ENCODE measurements at regions not wholly inside any gene's neighbourhood (a gene's known extent, or its start where the extent isn't known, plus 50 kb on each side); places are given as distances from the start of the nearest gene placed in this dataset.

- ATAC-seq = no peak
- TF ChIP-seq ISL1 (CRISPR knock-in tag; IDR thresholded peaks at IDR 0.05) (no peak), ZNF8 (CRISPR knock-in tag; IDR thresholded peaks at IDR 0.05) (no peak), PPARA (CRISPR knock-in tag; IDR thresholded peaks at IDR 0.05; ENCODE audit: borderline replicate concordance) (no peak), CSDC2 (CRISPR knock-in tag; IDR thresholded peaks at IDR 0.05) (no peak), BACH2 (CRISPR knock-in tag; IDR thresholded peaks at IDR 0.05; ENCODE audit: borderline replicate concordance) (no peak), ZNF70 (CRISPR knock-in tag; IDR thresholded peaks at IDR 0.05) (no peak), TOX (CRISPR knock-in tag; IDR thresholded peaks at IDR 0.05; ENCODE audit: borderline replicate concordance) (no peak), RARB (CRISPR knock-in tag; IDR thresholded peaks at IDR 0.05) (no peak), TCF4 (CRISPR knock-in tag; IDR thresholded peaks at IDR 0.05; ENCODE audit: borderline replicate concordance) (no peak), ESRRG (CRISPR knock-in tag; IDR thresholded peaks at IDR 0.05) (no peak), ZC3H10 (CRISPR knock-in tag; IDR thresholded peaks at IDR 0.05) (no peak), ZFP30 (CRISPR knock-in tag; IDR thresholded peaks at IDR 0.05) (no peak), ZFP3 (CRISPR knock-in tag; IDR thresholded peaks at IDR 0.05) (no peak)
- TF ChIP-seq, protein P1, sequence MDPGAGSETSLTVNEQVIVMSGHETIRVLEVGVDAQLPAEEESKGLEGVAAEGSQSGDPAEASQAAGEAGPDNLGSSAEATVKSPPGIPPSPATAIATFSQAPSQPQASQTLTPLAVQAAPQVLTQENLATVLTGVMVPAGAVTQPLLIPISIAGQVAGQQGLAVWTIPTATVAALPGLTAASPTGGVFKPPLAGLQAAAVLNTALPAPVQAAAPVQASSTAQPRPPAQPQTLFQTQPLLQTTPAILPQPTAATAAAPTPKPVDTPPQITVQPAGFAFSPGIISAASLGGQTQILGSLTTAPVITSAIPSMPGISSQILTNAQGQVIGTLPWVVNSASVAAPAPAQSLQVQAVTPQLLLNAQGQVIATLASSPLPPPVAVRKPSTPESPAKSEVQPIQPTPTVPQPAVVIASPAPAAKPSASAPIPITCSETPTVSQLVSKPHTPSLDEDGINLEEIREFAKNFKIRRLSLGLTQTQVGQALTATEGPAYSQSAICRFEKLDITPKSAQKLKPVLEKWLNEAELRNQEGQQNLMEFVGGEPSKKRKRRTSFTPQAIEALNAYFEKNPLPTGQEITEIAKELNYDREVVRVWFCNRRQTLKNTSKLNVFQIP (CRISPR knock-in tag; IDR thresholded peaks at IDR 0.05; ENCODE audit: borderline replicate concordance, low read depth) = no peak
- TF ChIP-seq, protein P2, sequence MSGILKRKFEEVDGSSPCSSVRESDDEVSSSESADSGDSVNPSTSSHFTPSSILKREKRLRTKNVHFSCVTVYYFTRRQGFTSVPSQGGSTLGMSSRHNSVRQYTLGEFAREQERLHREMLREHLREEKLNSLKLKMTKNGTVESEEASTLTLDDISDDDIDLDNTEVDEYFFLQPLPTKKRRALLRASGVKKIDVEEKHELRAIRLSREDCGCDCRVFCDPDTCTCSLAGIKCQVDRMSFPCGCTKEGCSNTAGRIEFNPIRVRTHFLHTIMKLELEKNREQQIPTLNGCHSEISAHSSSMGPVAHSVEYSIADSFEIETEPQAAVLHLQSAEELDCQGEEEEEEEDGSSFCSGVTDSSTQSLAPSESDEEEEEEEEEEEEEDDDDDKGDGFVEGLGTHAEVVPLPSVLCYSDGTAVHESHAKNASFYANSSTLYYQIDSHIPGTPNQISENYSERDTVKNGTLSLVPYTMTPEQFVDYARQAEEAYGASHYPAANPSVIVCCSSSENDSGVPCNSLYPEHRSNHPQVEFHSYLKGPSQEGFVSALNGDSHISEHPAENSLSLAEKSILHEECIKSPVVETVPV (CRISPR knock-in tag; IDR thresholded peaks at IDR 0.05) = no peak
Measured at GRCh38 chr14:47935332-47935731, 259.9 kb upstream of the MDGA2 start.

GRCh38 chr14:47929334-47929733, 253.9 kb upstream of the MDGA2 start:
- ATAC-seq = no peak
- TF ChIP-seq TOX (CRISPR knock-in tag; IDR thresholded peaks at IDR 0.05; ENCODE audit: borderline replicate concordance) (no peak), GLIS3 (CRISPR knock-in tag; IDR thresholded peaks at IDR 0.05) (no peak), TCF4 (CRISPR knock-in tag; IDR thresholded peaks at IDR 0.05; ENCODE audit: borderline replicate concordance) (no peak), ARNTL (CRISPR knock-in tag; IDR thresholded peaks at IDR 0.05; ENCODE audit: borderline replicate concordance, low read depth) (no peak), PPARA (CRISPR knock-in tag; IDR thresholded peaks at IDR 0.05; ENCODE audit: borderline replicate concordance) (no peak), ZNF565 (CRISPR knock-in tag; conservative IDR thresholded peaks at IDR 0.05; ENCODE audit: low read depth) (no peak), ZFP30 (CRISPR knock-in tag; IDR thresholded peaks at IDR 0.05) (no peak), BACH2 (CRISPR knock-in tag; IDR thresholded peaks at IDR 0.05; ENCODE audit: borderline replicate concordance) (no peak), ISL1 (CRISPR knock-in tag; IDR thresholded peaks at IDR 0.05) (no peak), ZNF70 (CRISPR knock-in tag; IDR thresholded peaks at IDR 0.05) (no peak), ZFP3 (CRISPR knock-in tag; IDR thresholded peaks at IDR 0.05) (no peak), CREB5 (CRISPR knock-in tag; IDR thresholded peaks at IDR 0.05; ENCODE audit: low read depth) (no peak), SNAI2 (CRISPR knock-in tag; IDR thresholded peaks at IDR 0.05) (no peak), ZC3H10 (CRISPR knock-in tag; IDR thresholded peaks at IDR 0.05) (no peak), CSDC2 (CRISPR knock-in tag; IDR thresholded peaks at IDR 0.05) (no peak), ZNF8 (CRISPR knock-in tag; IDR thresholded peaks at IDR 0.05) (no peak), OSR1 (CRISPR knock-in tag; IDR thresholded peaks at IDR 0.05) (no peak)
- TF ChIP-seq, protein P2 (CRISPR knock-in tag; IDR thresholded peaks at IDR 0.05) = no peak
- TF ChIP-seq, protein P1 (CRISPR knock-in tag; IDR thresholded peaks at IDR 0.05; ENCODE audit: borderline replicate concordance, low read depth) = no peak

- ATAC-seq = no peak
- TF ChIP-seq, protein P3, sequence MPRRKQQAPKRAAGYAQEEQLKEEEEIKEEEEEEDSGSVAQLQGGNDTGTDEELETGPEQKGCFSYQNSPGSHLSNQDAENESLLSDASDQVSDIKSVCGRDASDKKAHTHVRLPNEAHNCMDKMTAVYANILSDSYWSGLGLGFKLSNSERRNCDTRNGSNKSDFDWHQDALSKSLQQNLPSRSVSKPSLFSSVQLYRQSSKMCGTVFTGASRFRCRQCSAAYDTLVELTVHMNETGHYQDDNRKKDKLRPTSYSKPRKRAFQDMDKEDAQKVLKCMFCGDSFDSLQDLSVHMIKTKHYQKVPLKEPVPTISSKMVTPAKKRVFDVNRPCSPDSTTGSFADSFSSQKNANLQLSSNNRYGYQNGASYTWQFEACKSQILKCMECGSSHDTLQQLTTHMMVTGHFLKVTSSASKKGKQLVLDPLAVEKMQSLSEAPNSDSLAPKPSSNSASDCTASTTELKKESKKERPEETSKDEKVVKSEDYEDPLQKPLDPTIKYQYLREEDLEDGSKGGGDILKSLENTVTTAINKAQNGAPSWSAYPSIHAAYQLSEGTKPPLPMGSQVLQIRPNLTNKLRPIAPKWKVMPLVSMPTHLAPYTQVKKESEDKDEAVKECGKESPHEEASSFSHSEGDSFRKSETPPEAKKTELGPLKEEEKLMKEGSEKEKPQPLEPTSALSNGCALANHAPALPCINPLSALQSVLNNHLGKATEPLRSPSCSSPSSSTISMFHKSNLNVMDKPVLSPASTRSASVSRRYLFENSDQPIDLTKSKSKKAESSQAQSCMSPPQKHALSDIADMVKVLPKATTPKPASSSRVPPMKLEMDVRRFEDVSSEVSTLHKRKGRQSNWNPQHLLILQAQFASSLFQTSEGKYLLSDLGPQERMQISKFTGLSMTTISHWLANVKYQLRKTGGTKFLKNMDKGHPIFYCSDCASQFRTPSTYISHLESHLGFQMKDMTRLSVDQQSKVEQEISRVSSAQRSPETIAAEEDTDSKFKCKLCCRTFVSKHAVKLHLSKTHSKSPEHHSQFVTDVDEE (CRISPR knock-in tag; IDR thresholded peaks at IDR 0.05) = no peak
- TF ChIP-seq GLIS3 (CRISPR knock-in tag; IDR thresholded peaks at IDR 0.05) = no peak
- no peak for TF ChIP-seq OSR1 (CRISPR knock-in tag; IDR thresholded peaks at IDR 0.05)
Measured at GRCh38 chr14:47921133-47921532, 245.7 kb upstream of the MDGA2 start.

All from SK-N-SH treated with all-trans-retinoic acid at 6 μM for 48 hours (cell line).